SK-N-SH (cell line): ENCODE measurements at regions not wholly inside any gene's neighbourhood (a gene's known extent, or its start where the extent isn't known, plus 50 kb on each side); places are given as distances from the start of the nearest gene placed in this dataset.
A peak's percentile ranks its signal among the peaks of the same experiment; 100 is the strongest.

ENCODE experiments used
- CTCF ChIA-PET: fragments of 300-600, 350-600 bp; formaldehyde crosslinking; extraction: SDS; loops from one replicate; lab custom pipeline; 2021; lab: Yijun Ruan, JAX
- POLR2A ChIA-PET: fragments of 350-600 bp; sonication (Branson Sonifier 250); formaldehyde crosslinking; extraction: SDS; loops from one replicate; lab custom pipeline; 2020; ENCODE audit warnings: antibody characterized with exemption, inconsistent platforms; lab: Yijun Ruan, JAX
- DNase-seq: peaks from one replicate; pipeline ENCODE4 v3.0.0; 2012
- H2AFZ ChIP-seq: fragments of 200-600 bp; sonication (generic); 2 replicates; pipeline ENCODE4 v1.8.1; 2016; ENCODE audit warnings: antibody characterized with exemption, mild to moderate bottlenecking, low read depth
- H3F3A ChIP-seq: fragments of 200-600 bp; sonication (generic); replicated peaks from 2 replicates; pipeline ENCODE3; 2016; ENCODE audit warnings: antibody characterized with exemption, mild to moderate bottlenecking; ENCODE audit not compliant: insufficient read depth
- H3K27ac ChIP-seq, 2 experiments: fragments of 200-500 bp in 1 of 2; fragments of 200-600 bp in 1 of 2; sonication (Bioruptor generic) in 1 of 2; sonication (generic), shearing (Covaris generic) in 1 of 2; 2 replicates each; pipeline versions ENCODE4 v1.5.1 to v1.6.1; 2014 to 2016; ENCODE audit warnings: low read depth in 2 of 2, inconsistent platforms in 1 of 2, low read length in 1 of 2, mild to moderate bottlenecking in 1 of 2, mixed read lengths in 1 of 2
- H3K27me3 ChIP-seq: fragments of 200-600 bp; sonication (generic), shearing (Covaris generic); 2 replicates; pipeline ENCODE4 v1.6.1; 2016; ENCODE audit warnings: mixed run types; ENCODE audit not compliant: insufficient read depth
- H3K36me3 ChIP-seq, 2 experiments: fragments of 200-500 bp in 1 of 2; fragments of 200-600 bp in 1 of 2; sonication (Bioruptor generic) in 1 of 2; sonication (generic) in 1 of 2; replicated peaks in 1 of 2; 2 replicates each; pipeline versions ENCODE3 to v1.5.1; 2014 to 2016; ENCODE audit warnings: low read length in 1 of 2, mild to moderate bottlenecking in 1 of 2; ENCODE audit not compliant: insufficient read depth in 2 of 2, control insufficient read depth in 1 of 2
- H3K4me1 ChIP-seq, 2 experiments: fragments of 200-500 bp in 1 of 2; fragments of 200-600 bp in 1 of 2; sonication (Bioruptor generic) in 1 of 2; sonication (generic), shearing (Covaris generic) in 1 of 2; 2 replicates each; pipeline versions ENCODE4 v1.5.1 to v1.6.1; 2014 to 2016; ENCODE audit warnings: low read depth in 1 of 2, low read length in 1 of 2, mixed run types in 1 of 2; ENCODE audit not compliant: insufficient read depth in 2 of 2, control insufficient read depth in 1 of 2
- H3K4me2 ChIP-seq: fragments of 200-600 bp; sonication (generic), shearing (Covaris generic); 2 replicates; pipeline ENCODE4 v1.6.1; 2017; ENCODE audit warnings: mixed run types
- H3K4me3 ChIP-seq, 2 experiments: fragments of 200-500 bp in 1 of 2; fragments of 200-600 bp in 1 of 2; sonication (Bioruptor generic) in 1 of 2; sonication (generic), shearing (Covaris generic) in 1 of 2; 2 replicates each; pipeline versions ENCODE4 v1.5.1 to v1.8.1; 2014 to 2016; ENCODE audit warnings: low read depth in 2 of 2, inconsistent platforms in 1 of 2, low read length in 1 of 2, mild to moderate bottlenecking in 1 of 2, mixed read lengths in 1 of 2, moderate library complexity in 1 of 2
- H3K79me2 ChIP-seq: fragments of 200-600 bp; sonication (generic); 2 replicates; pipeline ENCODE4 v1.8.1; 2017; ENCODE audit warnings: mild to moderate bottlenecking; ENCODE audit not compliant: insufficient read depth
- H3K9ac ChIP-seq: fragments of 200-600 bp; sonication (generic); 2 replicates; pipeline ENCODE4 v1.6.1; 2017; ENCODE audit warnings: mixed run types
- H3K9me2 ChIP-seq: fragments of 200-600 bp; sonication (generic); 2 replicates; pipeline ENCODE4 v1.6.1; 2017; ENCODE audit warnings: mixed run types
- H3K9me3 ChIP-seq: fragments of 200-600 bp; sonication (generic); 2 replicates; pipeline ENCODE4 v1.6.1; 2017; ENCODE audit warnings: mixed run types, mild to moderate bottlenecking, moderate library complexity
- H4K20me1 ChIP-seq: fragments of 200-600 bp; sonication (generic); 2 replicates; pipeline ENCODE4 v1.6.1; 2017; ENCODE audit warnings: mild to moderate bottlenecking, mixed run types; ENCODE audit not compliant: insufficient read depth
- ELF1 ChIP-seq: IDR thresholded peaks from 2 replicates; pipeline ENCODE4 v1.4.0; 2012
- EP300 ChIP-seq, 2 experiments: IDR thresholded peaks; 2 replicates each; pipeline versions ENCODE4 v1.4.0 to v1.6.1; 2012; ENCODE audit warnings: borderline replicate concordance in 1 of 2, low read depth in 1 of 2, low read length in 1 of 2
- EZH2phosphoT487 ChIP-seq: fragments of 200-600 bp; sonication (generic); IDR thresholded peaks from 2 replicates; pipeline ENCODE4 v1.6.1; 2017; ENCODE audit warnings: low read depth, mixed run types, mild to moderate bottlenecking, antibody characterized with exemption, moderate library complexity, borderline replicate concordance
- FOSL2 ChIP-seq: IDR thresholded peaks from 2 replicates; pipeline ENCODE4 v1.4.0; 2012; ENCODE audit warnings: low read depth, mild to moderate bottlenecking, moderate library complexity, borderline replicate concordance
- FOXJ3 ChIP-seq: sonication (generic); formaldehyde crosslinking; IDR thresholded peaks from 2 replicates; pipeline ENCODE4 v1.5.1; 2020; ENCODE audit warnings: mild to moderate bottlenecking, missing genetic modification reagents
- GABPA ChIP-seq: IDR thresholded peaks from 2 replicates; pipeline ENCODE4 v1.4.0; 2012; ENCODE audit warnings: low read depth, mild to moderate bottlenecking
- JUND ChIP-seq: IDR thresholded peaks from 2 replicates; pipeline ENCODE4 v1.4.0; 2012
- PBX3 ChIP-seq: IDR thresholded peaks from 2 replicates; pipeline ENCODE4; 2012
- RAD21 ChIP-seq: IDR thresholded peaks from 2 replicates; pipeline ENCODE4 v1.6.1; 2012; ENCODE audit warnings: mild to moderate bottlenecking, low read length
- REST ChIP-seq: IDR thresholded peaks from 2 replicates; pipeline ENCODE4 v1.6.1; 2012; ENCODE audit warnings: mild to moderate bottlenecking, low read depth, low read length, moderate library complexity
- RXRA ChIP-seq: IDR thresholded peaks from 2 replicates; pipeline ENCODE4 v1.4.0; 2012; ENCODE audit warnings: low read depth, mild to moderate bottlenecking, borderline replicate concordance
- SIN3A ChIP-seq: IDR thresholded peaks from 2 replicates; pipeline ENCODE4 v1.6.1; 2012; ENCODE audit warnings: low read depth, mild to moderate bottlenecking, low read length, moderate library complexity, borderline replicate concordance
- SMC3 ChIP-seq: IDR thresholded peaks from 2 replicates; pipeline ENCODE4 v1.6.1; 2012; ENCODE audit warnings: low read depth, low read length, improper control_type of control experiment
- TAF1 ChIP-seq: IDR thresholded peaks from 2 replicates; pipeline ENCODE4 v1.6.1; 2012; ENCODE audit warnings: low read depth, mild to moderate bottlenecking, low read length, moderate library complexity, borderline replicate concordance
- TCF12 ChIP-seq: IDR thresholded peaks from 2 replicates; pipeline ENCODE4 v1.4.0; 2012
- USF2 ChIP-seq: fragments of 150-350 bp; IDR thresholded peaks from 2 replicates; pipeline ENCODE4 v1.6.1; 2017; ENCODE audit warnings: antibody characterized with exemption, low read length, low read depth, borderline replicate concordance
- YY1 ChIP-seq: IDR thresholded peaks from 2 replicates; pipeline ENCODE4 v1.4.0; 2012; ENCODE audit warnings: low read depth, mild to moderate bottlenecking
- WGBS: methylation state at CpG from one replicate; pipeline ENCODE4 v1.1.6; 2017; ENCODE audit warnings: low lambda C conversion rate; 5-methylcytosine and 5-hydroxymethylcytosine counted together
- TF ChIP-seq, protein P1 (sequence below): IDR thresholded peaks from 2 replicates; pipeline ENCODE4 v1.4.0; 2012; ENCODE audit warnings: low read depth, borderline replicate concordance
- TF ChIP-seq, protein P2 (sequence below): fragments of 200-600 bp; sonication (generic); IDR thresholded peaks from 2 replicates; pipeline ENCODE4 v1.6.1; 2017; ENCODE audit warnings: antibody characterized with exemption, mild to moderate bottlenecking, moderate library complexity

- Histone ChIP-seq H3F3A (peaks cover 8% of the 10 kb centered on the region), H3K4me2 (peak overlapping the region; percentile 64; the same call in 1 of the 2 replicates), H3K4me1 (peaks cover 12% of the 10 kb centered on the region in 2 experiments; a peak in 3 of 4 replicates), H4K20me1 (no peaks in the 10 kb centered on the region), H3K9me2 (no peaks in the 10 kb centered on the region), H3K36me3 (no peaks in the 10 kb centered on the region), H3K9me3 (no peaks in the 10 kb centered on the region), H3K4me3 (no peak overlapping the region), H3K9ac (no peak overlapping the region), H3K27ac (peak overlapping the region; percentile 40 to 72; a peak in 3 of 4 replicates), H3K27me3 (no peaks in the 10 kb centered on the region), H2AFZ (peak overlapping the region; percentile 47; the same call in 1 of the 2 replicates), H3K79me2 (no peaks in the 10 kb centered on the region)
- ChIA-PET CTCF (interaction anchor here (1.2 to 2.2 kb wide), 3 partner anchors 26 to 242 kb away, joined by 3 to 4 read pairs (median 3); no protein-coding TSS in a partner anchor), POLR2A (no interaction called here)
- DNase-seq = no peak
- TF ChIP-seq TAF1 (no peak), SMC3 (no peak), RXRA (no peak), RAD21 (no peak), FOXJ3 (CRISPR knock-in tag) (no peak), SIN3A (no peak), FOSL2 (no peak), JUND (no peak), GABPA (no peak), EP300 (IDR thresholded peaks at IDR 0.05; ENCODE audit: borderline replicate concordance in 1 of 2, low read depth in 1 of 2, low read length in 1 of 2) (no peak), PBX3 (no peak), ELF1 (no peak), USF2 (no peak), TCF12 (no peak), EZH2phosphoT487 (no peak), REST (no peak), YY1 (no peak)
- TF ChIP-seq, protein P1, sequence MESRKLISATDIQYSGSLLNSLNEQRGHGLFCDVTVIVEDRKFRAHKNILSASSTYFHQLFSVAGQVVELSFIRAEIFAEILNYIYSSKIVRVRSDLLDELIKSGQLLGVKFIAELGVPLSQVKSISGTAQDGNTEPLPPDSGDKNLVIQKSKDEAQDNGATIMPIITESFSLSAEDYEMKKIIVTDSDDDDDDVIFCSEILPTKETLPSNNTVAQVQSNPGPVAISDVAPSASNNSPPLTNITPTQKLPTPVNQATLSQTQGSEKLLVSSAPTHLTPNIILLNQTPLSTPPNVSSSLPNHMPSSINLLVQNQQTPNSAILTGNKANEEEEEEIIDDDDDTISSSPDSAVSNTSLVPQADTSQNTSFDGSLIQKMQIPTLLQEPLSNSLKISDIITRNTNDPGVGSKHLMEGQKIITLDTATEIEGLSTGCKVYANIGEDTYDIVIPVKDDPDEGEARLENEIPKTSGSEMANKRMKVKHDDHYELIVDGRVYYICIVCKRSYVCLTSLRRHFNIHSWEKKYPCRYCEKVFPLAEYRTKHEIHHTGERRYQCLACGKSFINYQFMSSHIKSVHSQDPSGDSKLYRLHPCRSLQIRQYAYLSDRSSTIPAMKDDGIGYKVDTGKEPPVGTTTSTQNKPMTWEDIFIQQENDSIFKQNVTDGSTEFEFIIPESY = no peak
- TF ChIP-seq, protein P2, sequence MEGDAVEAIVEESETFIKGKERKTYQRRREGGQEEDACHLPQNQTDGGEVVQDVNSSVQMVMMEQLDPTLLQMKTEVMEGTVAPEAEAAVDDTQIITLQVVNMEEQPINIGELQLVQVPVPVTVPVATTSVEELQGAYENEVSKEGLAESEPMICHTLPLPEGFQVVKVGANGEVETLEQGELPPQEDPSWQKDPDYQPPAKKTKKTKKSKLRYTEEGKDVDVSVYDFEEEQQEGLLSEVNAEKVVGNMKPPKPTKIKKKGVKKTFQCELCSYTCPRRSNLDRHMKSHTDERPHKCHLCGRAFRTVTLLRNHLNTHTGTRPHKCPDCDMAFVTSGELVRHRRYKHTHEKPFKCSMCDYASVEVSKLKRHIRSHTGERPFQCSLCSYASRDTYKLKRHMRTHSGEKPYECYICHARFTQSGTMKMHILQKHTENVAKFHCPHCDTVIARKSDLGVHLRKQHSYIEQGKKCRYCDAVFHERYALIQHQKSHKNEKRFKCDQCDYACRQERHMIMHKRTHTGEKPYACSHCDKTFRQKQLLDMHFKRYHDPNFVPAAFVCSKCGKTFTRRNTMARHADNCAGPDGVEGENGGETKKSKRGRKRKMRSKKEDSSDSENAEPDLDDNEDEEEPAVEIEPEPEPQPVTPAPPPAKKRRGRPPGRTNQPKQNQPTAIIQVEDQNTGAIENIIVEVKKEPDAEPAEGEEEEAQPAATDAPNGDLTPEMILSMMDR = no peak
- WGBS = 90% methylated on average over 5 of the region's 6 CpGs
These were observed 75.5 kb upstream of the CD44 start for GRCh38 chr11:35063488-35063931.
